Activated CD8-positive, alpha-beta T cell treated with anti-CD3 and anti-CD28 coated beads for 36 hours (primary cell): ENCODE measurements at regions not wholly inside any gene's neighbourhood (a gene's known extent, or its start where the extent isn't known, plus 50 kb on each side); places are given as distances from the start of the nearest gene placed in this dataset.

Source experiments
- ATAC-seq: fragments of 200-7000 bp; cut with Tn5 transposase; one replicate; pipeline ENCODE4 v1.10.0; 2021; ENCODE audit warnings: mild to moderate bottlenecking, moderate library complexity
- CTCF ChIA-PET: fragments of 350-600 bp; sonication (Branson Sonifier 250); formaldehyde crosslinking; loops from one replicate; lab custom pipeline; 2021; ENCODE audit warnings: antibody characterized with exemption; lab: Charles Lee
- POLR2A ChIA-PET: fragments of 350-600 bp; sonication (Branson Sonifier 250); formaldehyde crosslinking; loops from one replicate; lab custom pipeline; 2021; ENCODE audit warnings: antibody characterized with exemption; lab: Charles Lee
- DNase-seq: peaks from one replicate; pipeline ENCODE4 v3.0.0-alpha.2; 2020
- H3K27ac Mint-ChIP-seq: one replicate; pipeline ENCODE4 v1.8.0; 2021; ENCODE audit warnings: mild to moderate bottlenecking, mixed read lengths
- H3K27me3 Mint-ChIP-seq: one replicate; pipeline ENCODE4 v1.8.0; 2021; ENCODE audit warnings: mixed read lengths
- H3K36me3 Mint-ChIP-seq: one replicate; pipeline ENCODE4 v1.8.0; 2021; ENCODE audit warnings: low read depth, mixed read lengths
- H3K4me1 Mint-ChIP-seq: one replicate; pipeline ENCODE4 v1.8.0; 2021; ENCODE audit warnings: low read depth, mixed read lengths
- H3K4me3 Mint-ChIP-seq: one replicate; pipeline ENCODE4 v1.8.0; 2021; ENCODE audit warnings: mild to moderate bottlenecking, moderate library complexity, mixed read lengths
- H3K9me3 Mint-ChIP-seq: one replicate; pipeline ENCODE4 v1.8.0; 2021; ENCODE audit warnings: mixed read lengths
- intact Hi-C: fragments of 100-400 bp; cut with micrococcal nuclease; formaldehyde crosslinking; loops from one replicate; pipeline ENCODE4 v1.10.0; 2022
- TF ChIP-seq, protein P1 (sequence below): fragments of 200-600 bp; IDR thresholded peaks from one replicate; pipeline ENCODE4 v1.8.0; 2022; ENCODE audit warnings: antibody characterized with exemption, mild to moderate bottlenecking

DNA sequence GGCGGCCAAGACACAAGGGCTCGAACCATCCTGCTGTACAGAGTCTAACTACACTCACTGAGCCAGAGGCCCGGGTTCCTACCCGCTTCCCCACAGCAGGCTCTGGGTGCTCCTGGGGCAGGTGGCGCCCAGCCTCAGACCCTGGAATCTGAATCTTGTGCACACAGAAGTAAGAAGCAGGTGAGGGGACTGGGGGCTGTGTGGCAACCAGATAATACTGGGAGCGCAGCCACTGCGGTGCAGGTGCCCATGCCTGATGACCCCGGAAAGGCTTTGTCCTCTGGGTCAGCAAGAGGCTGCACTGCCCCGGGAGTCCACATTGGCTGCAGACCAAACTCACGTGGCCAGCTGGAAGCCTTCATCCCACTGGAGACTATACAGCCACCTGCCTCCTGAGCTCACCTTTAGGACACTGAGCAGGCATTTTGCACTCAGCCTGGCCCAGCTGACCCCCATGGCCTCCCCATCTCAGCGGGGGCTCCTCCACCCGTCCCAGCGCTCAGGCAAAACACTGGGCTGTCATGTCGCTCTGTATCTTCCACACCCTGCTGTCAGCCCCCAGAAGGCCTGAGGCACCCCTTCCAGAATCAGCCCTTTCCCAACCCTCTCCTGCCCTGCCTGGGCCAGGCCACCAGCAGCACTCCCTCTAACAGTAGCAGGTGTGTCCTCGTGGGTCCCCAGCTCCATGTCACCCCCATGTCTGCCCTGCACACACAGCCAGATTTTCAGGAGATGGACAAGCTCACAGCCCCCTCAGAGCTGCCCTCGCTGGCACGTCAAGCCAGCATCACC lies 101.0 kb upstream of the IQSEC1 start:
- Mint-ChIP-seq H3K27me3 (no peaks in the 10 kb centered on the region), H3K27ac (no peak overlapping the region), H3K36me3 (no peaks in the 10 kb centered on the region), H3K9me3 (peaks cover 13% of the 10 kb centered on the region), H3K4me3 (no peak overlapping the region), H3K4me1 (no peaks in the 10 kb centered on the region)
- ChIA-PET CTCF (no interaction called here), POLR2A (interaction anchor here (0.6 kb wide), 1 partner anchor 83 kb away, joined by 3 read pairs; no protein-coding TSS in a partner anchor)
- ATAC-seq, result no peak
- intact Hi-C loops, result no loop called here
- no peak for DNase-seq
- TF ChIP-seq, protein P1, sequence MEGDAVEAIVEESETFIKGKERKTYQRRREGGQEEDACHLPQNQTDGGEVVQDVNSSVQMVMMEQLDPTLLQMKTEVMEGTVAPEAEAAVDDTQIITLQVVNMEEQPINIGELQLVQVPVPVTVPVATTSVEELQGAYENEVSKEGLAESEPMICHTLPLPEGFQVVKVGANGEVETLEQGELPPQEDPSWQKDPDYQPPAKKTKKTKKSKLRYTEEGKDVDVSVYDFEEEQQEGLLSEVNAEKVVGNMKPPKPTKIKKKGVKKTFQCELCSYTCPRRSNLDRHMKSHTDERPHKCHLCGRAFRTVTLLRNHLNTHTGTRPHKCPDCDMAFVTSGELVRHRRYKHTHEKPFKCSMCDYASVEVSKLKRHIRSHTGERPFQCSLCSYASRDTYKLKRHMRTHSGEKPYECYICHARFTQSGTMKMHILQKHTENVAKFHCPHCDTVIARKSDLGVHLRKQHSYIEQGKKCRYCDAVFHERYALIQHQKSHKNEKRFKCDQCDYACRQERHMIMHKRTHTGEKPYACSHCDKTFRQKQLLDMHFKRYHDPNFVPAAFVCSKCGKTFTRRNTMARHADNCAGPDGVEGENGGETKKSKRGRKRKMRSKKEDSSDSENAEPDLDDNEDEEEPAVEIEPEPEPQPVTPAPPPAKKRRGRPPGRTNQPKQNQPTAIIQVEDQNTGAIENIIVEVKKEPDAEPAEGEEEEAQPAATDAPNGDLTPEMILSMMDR, result no peak

DNA sequence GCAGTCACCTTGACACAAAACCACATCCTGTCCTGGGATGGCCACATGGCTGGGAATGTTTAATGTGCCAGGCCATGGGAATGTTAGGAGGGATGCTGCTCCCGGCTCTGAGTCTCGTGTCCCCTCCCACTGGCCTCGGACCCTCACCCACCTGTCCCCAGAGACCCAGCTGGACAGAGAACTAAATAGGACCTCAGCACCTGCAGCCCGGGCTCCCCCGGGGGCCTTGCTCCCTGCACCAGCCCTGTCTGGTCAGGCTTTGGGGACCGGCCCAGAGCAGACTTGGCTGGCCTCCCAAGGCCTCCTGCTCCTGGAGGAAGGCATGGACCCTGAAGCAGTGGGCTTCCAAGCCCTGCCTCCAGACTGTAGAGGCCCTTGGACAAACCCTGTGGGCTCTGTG lies 100.0 kb upstream of the IQSEC1 start:
- Mint-ChIP-seq H3K27me3 (no peaks in the 10 kb centered on the region), H3K27ac (no peak overlapping the region), H3K36me3 (no peaks in the 10 kb centered on the region), H3K4me1 (no peaks in the 10 kb centered on the region), H3K4me3 (no peak overlapping the region), H3K9me3 (peaks cover 3% of the 10 kb centered on the region)
- intact Hi-C loops, result no loop called here
- no peak for ATAC-seq
- ChIA-PET CTCF (no interaction called here), POLR2A (no interaction called here)
- TF ChIP-seq, protein P1, result no peak
- DNase-seq, result no peak

DNA sequence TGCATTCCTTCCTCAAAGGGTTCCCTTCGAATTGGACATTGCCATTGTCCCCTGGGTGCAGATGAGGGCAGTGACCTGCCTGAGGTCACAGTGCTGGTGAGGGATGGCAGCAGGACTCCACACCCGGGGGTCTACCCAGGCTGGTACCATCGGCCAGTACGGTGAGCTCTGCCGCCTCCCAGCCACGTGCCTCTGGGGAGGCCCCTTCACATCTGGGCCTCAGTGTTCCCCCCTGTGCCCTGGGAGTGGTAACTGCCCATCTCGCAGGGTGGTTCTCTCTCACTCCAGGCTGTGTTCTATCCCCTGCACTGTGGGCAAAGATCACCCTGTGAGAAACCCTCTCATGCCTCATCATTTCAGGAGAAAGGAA lies 99.4 kb upstream of the IQSEC1 start:
- intact Hi-C loops, result no loop called here
- H3K9me3 Mint-ChIP-seq, result no peaks in the 10 kb centered on the region
- H3K27me3 Mint-ChIP-seq, result no peaks in the 10 kb centered on the region
- no peaks in the 10 kb centered on the region for H3K36me3 Mint-ChIP-seq
- no peak overlapping the region for H3K4me3 Mint-ChIP-seq
- H3K27ac Mint-ChIP-seq, result no peak overlapping the region
- DNase-seq (no peak), ATAC-seq (no peak)
- no peaks in the 10 kb centered on the region for H3K4me1 Mint-ChIP-seq
- CTCF ChIA-PET, result no interaction called here
- POLR2A ChIA-PET, result no interaction called here
- TF ChIP-seq, protein P1, result no peak

DNA sequence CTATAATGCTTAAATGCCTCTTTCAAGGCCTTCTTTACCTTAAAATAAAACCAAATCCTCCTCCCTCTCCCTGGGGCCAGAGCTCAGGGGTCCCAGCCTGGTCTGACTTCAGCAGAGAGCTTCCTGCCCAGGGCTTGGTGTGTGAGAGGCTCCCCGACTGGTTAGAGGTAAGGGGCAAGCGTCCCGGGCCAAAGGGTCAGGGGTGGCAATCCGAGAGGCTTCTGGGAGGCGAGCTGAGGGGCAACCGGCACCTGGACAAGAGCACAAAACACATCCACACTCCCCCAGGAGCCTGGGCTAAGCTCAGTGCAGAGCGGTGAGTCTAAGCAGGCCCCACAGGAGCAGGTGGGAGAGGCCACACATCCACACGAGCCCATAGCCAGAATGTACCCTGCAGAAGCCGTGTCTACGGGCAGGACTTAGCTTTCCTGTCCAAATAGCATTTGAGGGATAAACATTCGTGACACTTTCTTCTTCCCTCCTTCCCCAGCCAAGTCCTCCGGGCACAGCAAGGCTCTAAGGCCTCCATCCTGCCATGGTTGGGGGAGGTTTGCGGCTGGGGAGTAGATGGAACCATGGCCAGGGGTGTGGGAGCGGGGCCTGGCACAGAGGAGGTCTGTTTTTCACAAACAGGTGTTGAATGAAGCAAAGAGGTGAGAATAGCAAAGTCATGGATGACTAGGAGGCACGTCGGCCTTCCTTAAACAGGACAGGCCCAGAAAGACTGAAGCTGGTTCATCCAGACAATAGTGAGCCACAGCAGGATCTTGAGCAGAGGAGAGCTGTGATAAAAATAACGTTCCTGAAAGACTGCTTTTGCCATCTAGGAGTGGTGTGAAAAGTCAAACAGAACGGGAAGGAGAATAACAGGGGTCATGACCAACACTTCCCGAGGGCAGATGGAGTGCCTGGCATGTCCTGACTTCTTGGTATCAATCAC lies 98.7 kb upstream of the IQSEC1 start:
- H3K9me3 Mint-ChIP-seq, result no peaks in the 10 kb centered on the region
- H3K27me3 Mint-ChIP-seq, result no peaks in the 10 kb centered on the region
- ATAC-seq, result no peak
- H3K27ac Mint-ChIP-seq, result no peak overlapping the region
- H3K4me3 Mint-ChIP-seq, result no peak overlapping the region
- no peak for DNase-seq
- intact Hi-C loops, result no loop called here
- H3K4me1 Mint-ChIP-seq, result no peaks in the 10 kb centered on the region
- CTCF ChIA-PET, result no interaction called here
- H3K36me3 Mint-ChIP-seq, result no peaks in the 10 kb centered on the region
- TF ChIP-seq, protein P1, result no peak
- POLR2A ChIA-PET, result no interaction called here

DNA sequence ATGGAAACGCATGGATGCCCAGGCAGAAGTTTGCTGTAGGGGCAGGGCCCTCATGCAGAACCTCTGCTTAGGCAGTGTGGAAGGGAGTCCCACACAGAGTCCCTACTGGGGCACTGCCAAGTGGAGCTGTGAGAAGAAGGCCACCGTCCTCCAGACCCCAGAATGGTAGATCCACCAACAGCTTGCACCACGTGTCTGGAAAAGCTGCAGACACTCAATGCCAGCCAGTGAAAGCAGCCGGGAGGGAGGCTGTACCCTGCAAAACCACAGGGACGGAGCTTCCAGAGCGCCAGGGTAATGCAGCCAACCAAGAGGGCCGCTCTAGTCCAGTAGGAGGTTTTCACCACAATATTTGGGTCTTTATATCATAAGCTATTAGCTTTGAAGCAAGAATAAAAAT lies 97.1 kb upstream of the IQSEC1 start:
- DNase-seq (no peak), ATAC-seq (no peak)
- ChIA-PET CTCF (interaction anchor here (0.9 to 1.2 kb wide), 2 partner anchors 23 to 78 kb away, joined by 3 to 4 read pairs; no protein-coding TSS in a partner anchor), POLR2A (no interaction called here)
- TF ChIP-seq, protein P1, result no peak
- Mint-ChIP-seq H3K4me3 (no peak overlapping the region), H3K36me3 (no peaks in the 10 kb centered on the region), H3K4me1 (no peaks in the 10 kb centered on the region), H3K27ac (no peak overlapping the region), H3K27me3 (no peaks in the 10 kb centered on the region), H3K9me3 (no peaks in the 10 kb centered on the region)
- intact Hi-C loops, result no loop called here
